ENCODE measurements at regions not wholly inside any gene's neighbourhood (a gene's known extent, or its start where the extent isn't known, plus 50 kb on each side); places are given as distances from the start of the nearest gene placed in this dataset.

GRCh38 chr12:17759982-17760381 is 330.0 kb downstream of the RERGL start:
- H3K4me3 ChIP-seq (ENCODE audit: low read length): no peak overlapping the region
- no peak for TF ChIP-seq CTCF (IDR thresholded peaks at IDR 0.05; ENCODE audit: insufficient read depth, low read depth, low read length, missing control alignments)
- no peak for DNase-seq (ENCODE audit: low read depth)

Measured in epithelial cell of esophagus (primary cell).